Endothelial cell of umbilical vein (primary cell): ENCODE measurements at regions not wholly inside any gene's neighbourhood (a gene's known extent, or its start where the extent isn't known, plus 50 kb on each side); places are given as distances from the start of the nearest gene placed in this dataset.

Source experiments
- CTCF ChIP-seq, 2 donors: IDR thresholded peaks; 1 replicate in 1 of 2; 2 replicates in 1 of 2; pipeline ENCODE4 v1.5.1; 2011; ENCODE audit warnings: low read length in 2 of 2, mild to moderate bottlenecking in 2 of 2, moderate library complexity in 2 of 2, control low read depth in 1 of 2, inconsistent platforms in 1 of 2, low read depth in 1 of 2; ENCODE audit not compliant: insufficient read depth in 1 of 2; ENCODE audit errors: extremely low read depth in 1 of 2
- EZH2 ChIP-seq: IDR thresholded peaks from 2 replicates; pipeline ENCODE4 v1.6.1; 2012; ENCODE audit warnings: borderline replicate concordance, low read depth, mild to moderate bottlenecking, moderate library complexity, low read length, inconsistent platforms; ENCODE audit not compliant: severe bottlenecking
- MAX ChIP-seq: IDR thresholded peaks from 2 replicates; pipeline ENCODE4 v1.6.1; 2011; ENCODE audit not compliant: insufficient read depth, insufficient read length
- POLR2A ChIP-seq: IDR thresholded peaks from 2 replicates; pipeline ENCODE4 v1.6.1; 2012; ENCODE audit warnings: low read depth, mild to moderate bottlenecking, control low read depth, low read length
- POLR2AphosphoS5 ChIP-seq: IDR thresholded peaks from 2 replicates; pipeline ENCODE4 v1.6.1; 2012; ENCODE audit warnings: low read depth, mild to moderate bottlenecking, control low read depth, low read length, moderate library complexity; ENCODE audit not compliant: insufficient read depth

- TF ChIP-seq CTCF (IDR thresholded peaks at IDR 0.05; ENCODE audit: extremely low read depth in 1 of 2, insufficient read depth in 1 of 2, low read depth in 1 of 2, low read length in 2 of 2), result no peak
- no peak for TF ChIP-seq POLR2A
- no peak for TF ChIP-seq EZH2
- TF ChIP-seq POLR2AphosphoS5, result no peak
- no peak for TF ChIP-seq MAX
These were observed 1129.7 kb upstream of the AMELY start for GRCh38 chrY:8041238-8041637.
